GM18502 (cell line): ENCODE measurements at regions not wholly inside any gene's neighbourhood (a gene's known extent, or its start where the extent isn't known, plus 50 kb on each side); places are given as distances from the start of the nearest gene placed in this dataset.

Experiments
- ATAC-seq: cut with Tn5 transposase; IDR thresholded peaks from one replicate; pipeline ENCODE4 v1.9.1; 2021; ENCODE audit warnings: mild to moderate bottlenecking; ENCODE audit not compliant: unreplicated experiment, poor library complexity

- ATAC-seq, result no peak
Measured at GRCh38 chrX:19172741-19173140, 50.5 kb upstream of the ADGRG2 start.

GRCh38 chrX:19174401-19175025 is 52.2 kb upstream of the ADGRG2 start:
- no peak for ATAC-seq

- no peak for ATAC-seq
Measured at GRCh38 chrX:19176901-19177630, 54.8 kb upstream of the ADGRG2 start.

- no peak for ATAC-seq
Measured at GRCh38 chrX:19177721-19178120, 55.5 kb upstream of the ADGRG2 start.

GRCh38 chrX:19178402-19178801 is 56.1 kb upstream of the ADGRG2 start:
- no peak for ATAC-seq

- no peak for ATAC-seq
Measured at GRCh38 chrX:19179389-19179788, 57.1 kb upstream of the ADGRG2 start.

GRCh38 chrX:19181345-19181744 is 59.1 kb upstream of the ADGRG2 start:
- ATAC-seq, result no peak

- ATAC-seq, result no peak
Measured at GRCh38 chrX:19182785-19183184, 60.5 kb upstream of the ADGRG2 start.

- no peak for ATAC-seq
Measured at GRCh38 chrX:19183761-19184477, 61.7 kb upstream of the ADGRG2 start.

GRCh38 chrX:19188566-19188965 is 66.3 kb upstream of the ADGRG2 start:
- no peak for ATAC-seq

- no peak for ATAC-seq
Measured at GRCh38 chrX:19190902-19191301, 68.6 kb upstream of the ADGRG2 start.

GRCh38 chrX:19193565-19193964 is 71.3 kb upstream of the ADGRG2 start:
- ATAC-seq, result no peak

GRCh38 chrX:19194285-19195242 is 72.3 kb upstream of the ADGRG2 start:
- ATAC-seq, result peak; percentile 66

GRCh38 chrX:19195243-19195610 is 73.0 kb upstream of the ADGRG2 start:
- no peak for ATAC-seq

- no peak for ATAC-seq
Measured at GRCh38 chrX:19198473-19198872, 76.2 kb upstream of the ADGRG2 start.

- no peak for ATAC-seq
Measured at GRCh38 chrX:19202171-19202570, 79.9 kb upstream of the ADGRG2 start.

- ATAC-seq, result no peak
Measured at GRCh38 chrX:19204636-19205035, 82.4 kb upstream of the ADGRG2 start.

- no peak for ATAC-seq
Measured at GRCh38 chrX:19212037-19212436, 89.8 kb upstream of the ADGRG2 start.

- no peak for ATAC-seq
Measured at GRCh38 chrX:19213610-19214152, 91.4 kb upstream of the ADGRG2 start.

- no peak for ATAC-seq
Measured at GRCh38 chrX:19214311-19214710, 92.0 kb upstream of the ADGRG2 start.
